Astrocyte (in vitro differentiated cells and primary cell): ENCODE measurements at regions not wholly inside any gene's neighbourhood (a gene's known extent, or its start where the extent isn't known, plus 50 kb on each side); places are given as distances from the start of the nearest gene placed in this dataset.

Experiments used
- CTCF ChIP-seq: IDR thresholded peaks from 2 replicates; pipeline ENCODE4 v1.5.1; 2011; ENCODE audit warnings: low read depth, mild to moderate bottlenecking, inconsistent platforms, low read length, moderate library complexity; ENCODE audit not compliant: insufficient read depth
- EZH2 ChIP-seq: IDR thresholded peaks from 2 replicates; pipeline ENCODE4 v1.6.1; 2012; ENCODE audit warnings: mild to moderate bottlenecking, low read length, inconsistent platforms; ENCODE audit not compliant: insufficient read depth

GRCh38 chr2:20539776-20540586 is 93.1 kb downstream of the RHOB start:
- TF ChIP-seq EZH2 (no peak), CTCF (no peak)
